ENCODE measurements at regions not wholly inside any gene's neighbourhood (a gene's known extent, or its start where the extent isn't known, plus 50 kb on each side); places are given as distances from the start of the nearest gene placed in this dataset.

- ChIA-PET CTCF (interaction anchor here (1.1 kb wide), 1 partner anchor 11 kb away, joined by 4 read pairs; no protein-coding TSS in a partner anchor), POLR2A (no interaction called here)
- TF ChIP-seq CTCF (IDR thresholded peaks at IDR 0.05; ENCODE audit: low read depth, low read length), result no peak
These were observed 255.8 kb downstream of the FAM43A start for GRCh38 chr3:194941360-194941955.

DNA sequence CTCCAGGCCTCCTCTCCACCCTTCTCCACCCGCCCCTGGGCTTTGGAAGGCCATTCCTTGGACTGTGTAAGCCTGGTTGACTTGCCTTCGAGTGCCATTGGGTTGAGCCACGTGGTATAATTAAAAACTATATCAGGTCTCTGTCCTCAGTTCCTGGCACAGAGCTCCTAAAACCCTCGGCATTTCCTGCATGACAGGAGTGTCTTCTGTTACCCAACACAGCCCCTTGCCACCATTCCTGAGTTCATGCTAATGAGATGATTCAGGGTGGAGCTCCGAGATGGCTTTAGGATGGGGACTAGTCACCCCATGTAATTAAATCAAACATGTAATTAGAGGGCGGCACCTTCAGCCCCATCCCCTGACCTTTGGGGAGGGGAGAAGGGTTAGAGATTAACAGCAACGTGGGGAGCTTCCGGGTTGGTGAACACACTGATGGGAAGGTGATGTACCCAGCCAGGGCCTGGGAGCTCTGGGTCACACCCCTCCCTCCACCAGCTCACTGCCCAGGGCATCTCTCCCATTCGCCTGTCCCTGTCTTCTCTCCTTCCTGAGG lies 256.4 kb downstream of the FAM43A start:
- DNase-seq (ENCODE audit: low read depth, low spot score), result no peak
- no peak overlapping the region for H3K4me3 ChIP-seq (ENCODE audit: low read depth, low read length)
- TF ChIP-seq CTCF (IDR thresholded peaks at IDR 0.05; ENCODE audit: low read depth, low read length), result no peak
- CTCF ChIA-PET, result interaction anchor here (1.1 kb wide), 1 partner anchor 12 kb away, joined by 4 read pairs; no protein-coding TSS in a partner anchor
- H3K27me3 ChIP-seq (ENCODE audit: control insufficient read depth, insufficient read depth, low read length), result peaks cover 45% of the 10 kb centered on the region
- no peaks in the 10 kb centered on the region; the same call in 1 of the 2 replicates for H3K9me3 ChIP-seq (ENCODE audit: control insufficient read depth, insufficient read depth, low read length)
- H3K27ac ChIP-seq (ENCODE audit: low read depth, low read length), result no peak overlapping the region
- POLR2A ChIA-PET, result no interaction called here

More at GRCh38 chr3:194941360-194941955, 255.8 kb downstream of the FAM43A start:
- Histone ChIP-seq H3K4me3 (ENCODE audit: low read depth, low read length) (no peak overlapping the region), H3K9me3 (ENCODE audit: control insufficient read depth, insufficient read depth, low read length) (no peaks in the 10 kb centered on the region; the same call in 1 of the 2 replicates), H3K27me3 (ENCODE audit: control insufficient read depth, insufficient read depth, low read length) (peaks cover 42% of the 10 kb centered on the region), H3K27ac (ENCODE audit: low read depth, low read length) (no peak overlapping the region)
- DNase-seq (ENCODE audit: low read depth, low spot score), result no peak

GRCh38 chr3:194944526-194944925 lies 258.8 kb downstream of the FAM43A start:
- Histone ChIP-seq H3K9me3 (ENCODE audit: control insufficient read depth, insufficient read depth, low read length) (no peaks in the 10 kb centered on the region; the same call in 1 of the 2 replicates), H3K27ac (ENCODE audit: low read depth, low read length) (no peak overlapping the region), H3K4me3 (ENCODE audit: low read depth, low read length) (no peak overlapping the region), H3K27me3 (ENCODE audit: control insufficient read depth, insufficient read depth, low read length) (peaks cover 45% of the 10 kb centered on the region)
- ChIA-PET POLR2A (interaction anchor here (0.6 kb wide), 1 partner anchor 111 kb away, joined by 3 read pairs; no protein-coding TSS in a partner anchor), CTCF (no interaction called here)
- DNase-seq (ENCODE audit: low read depth, low spot score), result no peak
- TF ChIP-seq CTCF (IDR thresholded peaks at IDR 0.05; ENCODE audit: low read depth, low read length), result no peak

DNA sequence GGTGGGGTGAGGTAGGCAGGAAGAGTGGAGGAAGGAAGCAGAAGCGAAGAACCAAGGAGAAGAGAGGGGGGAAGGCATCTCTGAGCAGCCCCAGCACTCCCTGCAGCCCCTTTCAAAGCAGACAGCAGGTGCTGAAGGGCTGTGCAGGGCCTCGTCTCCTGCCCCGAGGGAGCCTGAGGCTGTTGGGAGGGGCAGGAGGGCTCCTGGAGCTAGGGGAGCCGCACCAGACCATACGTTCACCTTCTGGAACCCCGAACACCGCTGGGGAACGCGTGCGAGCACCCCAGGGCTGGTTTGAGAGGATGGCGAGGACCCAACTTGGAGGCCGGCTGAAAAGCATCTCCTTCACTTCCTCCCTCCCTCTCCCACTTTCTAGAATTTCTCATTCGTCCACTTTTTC lies 259.8 kb downstream of the FAM43A start:
- POLR2A ChIA-PET, result no interaction called here
- no peak for TF ChIP-seq CTCF (IDR thresholded peaks at IDR 0.05; ENCODE audit: low read depth, low read length)
- Histone ChIP-seq H3K4me3 (ENCODE audit: low read depth, low read length) (no peak overlapping the region), H3K27ac (ENCODE audit: low read depth, low read length) (no peak overlapping the region), H3K27me3 (ENCODE audit: control insufficient read depth, insufficient read depth, low read length) (peaks cover 42% of the 10 kb centered on the region), H3K9me3 (ENCODE audit: control insufficient read depth, insufficient read depth, low read length) (no peaks in the 10 kb centered on the region; the same call in 1 of the 2 replicates)
- no peak for DNase-seq (ENCODE audit: low read depth, low spot score)
- CTCF ChIA-PET, result no interaction called here

DNA sequence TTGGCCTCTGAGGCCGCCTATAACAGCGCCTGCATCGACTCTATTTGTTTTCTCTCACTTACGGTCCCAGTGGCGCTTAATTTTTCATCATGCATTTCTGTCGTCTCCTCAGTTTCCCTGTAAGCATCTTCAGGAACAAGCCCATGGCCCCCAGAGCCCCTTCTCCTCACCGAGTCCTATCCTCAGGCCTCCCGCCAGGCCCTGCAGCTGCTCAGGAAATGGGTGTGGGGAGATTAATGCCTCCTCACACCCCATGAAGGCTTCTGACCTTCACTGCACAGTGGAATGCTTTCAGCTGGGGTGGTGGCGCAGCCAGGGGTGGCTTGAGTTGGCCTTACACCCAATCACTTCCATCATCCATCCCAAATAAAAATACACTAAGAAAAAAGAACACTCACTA lies 260.4 kb downstream of the FAM43A start:
- Histone ChIP-seq H3K9me3 (ENCODE audit: control insufficient read depth, insufficient read depth, low read length) (no peaks in the 10 kb centered on the region; the same call in 1 of the 2 replicates), H3K27me3 (ENCODE audit: control insufficient read depth, insufficient read depth, low read length) (peaks cover 41% of the 10 kb centered on the region), H3K4me3 (ENCODE audit: low read depth, low read length) (no peak overlapping the region), H3K27ac (ENCODE audit: low read depth, low read length) (no peak overlapping the region)
- ChIA-PET POLR2A (no interaction called here), CTCF (no interaction called here)
- no peak for TF ChIP-seq CTCF (IDR thresholded peaks at IDR 0.05; ENCODE audit: low read depth, low read length)
- DNase-seq (ENCODE audit: low read depth, low spot score), result no peak

Measured in AG04450 (cell line).